Osteoblast (primary cell): ENCODE measurements at regions not wholly inside any gene's neighbourhood (a gene's known extent, or its start where the extent isn't known, plus 50 kb on each side); places are given as distances from the start of the nearest gene placed in this dataset.

ENCODE experiments used
- DNase-seq: peaks from one replicate; pipeline ENCODE4 v3.0.0; 2011; ENCODE audit warnings: low spot score, mixed read lengths; ENCODE audit not compliant: insufficient read length; ENCODE audit errors: missing footprints
- H2AFZ ChIP-seq: 2 replicates; pipeline ENCODE4 v1.6.0; 2011; ENCODE audit warnings: mild to moderate bottlenecking, low read length
- H3K27ac ChIP-seq: 2 replicates; pipeline ENCODE4 v1.5.1; 2011; ENCODE audit warnings: mild to moderate bottlenecking, low read depth, low read length, moderate library complexity
- H3K27me3 ChIP-seq: 2 replicates; pipeline ENCODE4 v1.6.0; 2012; ENCODE audit warnings: mild to moderate bottlenecking, control low read depth, inconsistent platforms, low read length, moderate library complexity; ENCODE audit not compliant: insufficient read depth
- H3K36me3 ChIP-seq: 2 replicates; pipeline ENCODE4 v1.5.1; 2011; ENCODE audit warnings: mild to moderate bottlenecking, low read length, control low read depth, moderate library complexity; ENCODE audit not compliant: insufficient read depth
- H3K4me1 ChIP-seq: 2 replicates; pipeline ENCODE4 v1.5.1; 2011; ENCODE audit warnings: mild to moderate bottlenecking, low read length, control low read depth, moderate library complexity; ENCODE audit not compliant: insufficient read depth
- H3K4me2 ChIP-seq: 2 replicates; pipeline ENCODE4 v1.6.0; 2011; ENCODE audit warnings: mild to moderate bottlenecking, low read length; ENCODE audit not compliant: insufficient read depth
- H3K4me3 ChIP-seq: fragments of 200-600 bp; sonication (generic); 3 replicates; pipeline ENCODE4 v1.5.1; 2012; ENCODE audit warnings: mild to moderate bottlenecking, low read length, inconsistent platforms; ENCODE audit not compliant: insufficient read depth
- H3K79me2 ChIP-seq: 2 replicates; pipeline ENCODE4 v1.6.0; 2012; ENCODE audit warnings: mild to moderate bottlenecking, low read length, control low read depth, inconsistent platforms; ENCODE audit not compliant: insufficient read depth
- H3K9me3 ChIP-seq: 2 replicates; pipeline ENCODE4 v1.5.1; 2011; ENCODE audit warnings: low read depth, low read length, control low read depth
- H4K20me1 ChIP-seq: 2 replicates; pipeline ENCODE4 v1.6.0; 2012; ENCODE audit warnings: mild to moderate bottlenecking, low read length, control low read depth; ENCODE audit not compliant: insufficient read depth
- CTCF ChIP-seq: IDR thresholded peaks from 2 replicates; pipeline ENCODE4 v1.5.1; 2011; ENCODE audit warnings: mild to moderate bottlenecking, low read depth, low read length, moderate library complexity; ENCODE audit errors: extremely low read depth

DNA sequence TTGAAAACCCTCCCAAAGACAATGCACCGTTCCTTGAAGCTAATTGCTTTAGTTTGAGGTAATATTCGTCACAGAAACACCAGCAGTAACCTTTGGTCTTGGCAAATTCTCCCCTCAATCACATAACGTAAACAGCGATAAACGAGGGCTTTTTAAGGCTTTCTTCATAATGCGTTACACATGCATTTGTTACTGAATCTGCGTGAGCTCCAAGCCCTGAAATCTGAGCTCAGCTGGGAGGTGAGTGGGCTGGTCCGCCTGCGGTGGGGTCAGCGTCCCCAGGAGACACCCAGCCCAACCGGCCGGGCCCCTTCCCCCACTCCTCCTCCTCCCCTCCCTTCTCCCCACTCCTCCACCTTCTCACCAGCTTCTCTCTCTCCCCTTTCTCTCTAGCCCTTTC lies 91.1 kb downstream of the BARX1 start:
- H2AFZ ChIP-seq: no peak overlapping the region
- no peaks in the 10 kb centered on the region for H3K4me1 ChIP-seq
- no peaks in the 10 kb centered on the region for H3K79me2 ChIP-seq
- no peaks in the 10 kb centered on the region for H4K20me1 ChIP-seq
- H3K4me3 ChIP-seq: no peak overlapping the region
- H3K4me2 ChIP-seq: no peak overlapping the region
- DNase-seq: no peak
- TF ChIP-seq CTCF: no peak
- no peaks in the 10 kb centered on the region for H3K36me3 ChIP-seq
- peaks cover 18% of the 10 kb centered on the region for H3K27me3 ChIP-seq
- no peak overlapping the region for H3K27ac ChIP-seq
- no peaks in the 10 kb centered on the region for H3K9me3 ChIP-seq

DNA sequence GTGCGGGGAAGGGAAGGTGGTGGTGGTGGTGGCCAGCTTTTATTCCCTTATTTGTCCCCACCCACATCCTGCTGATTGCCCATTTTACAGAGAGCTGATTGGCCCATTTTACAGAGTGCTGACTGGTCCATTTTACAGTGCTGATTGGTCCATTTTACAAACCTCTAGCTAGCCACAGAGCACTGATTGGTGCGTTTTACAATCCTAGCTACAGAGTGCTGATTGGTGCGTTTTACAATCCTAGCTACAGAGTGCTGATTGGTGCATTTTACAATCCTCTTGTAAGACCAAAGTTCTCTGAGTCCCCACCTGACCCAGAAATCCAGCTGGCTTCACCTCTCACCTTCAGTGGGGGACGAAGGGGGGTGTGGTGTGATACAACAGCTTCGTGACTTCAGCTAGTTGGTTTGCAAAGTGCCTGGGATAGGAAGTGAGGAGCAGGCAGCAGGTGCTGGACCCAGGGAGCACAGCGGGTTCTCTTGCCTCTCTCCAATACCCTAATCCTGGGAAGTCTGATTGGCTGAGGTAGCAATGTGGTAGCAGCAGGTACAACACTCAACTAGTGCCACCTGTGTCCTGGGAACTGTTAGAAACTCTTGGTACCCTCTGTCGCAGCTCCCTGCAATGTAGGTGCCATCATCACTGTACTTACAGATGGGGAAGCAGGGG lies 92.1 kb downstream of the BARX1 start:
- H3K27ac ChIP-seq: no peak overlapping the region
- peaks cover 22% of the 10 kb centered on the region for H3K27me3 ChIP-seq
- H3K4me1 ChIP-seq: no peaks in the 10 kb centered on the region
- H3K4me2 ChIP-seq: no peak overlapping the region
- DNase-seq: peak; percentile 57
- H3K36me3 ChIP-seq: no peaks in the 10 kb centered on the region
- no peaks in the 10 kb centered on the region for H3K79me2 ChIP-seq
- H2AFZ ChIP-seq: no peak overlapping the region
- H3K9me3 ChIP-seq: no peaks in the 10 kb centered on the region
- no peaks in the 10 kb centered on the region for H4K20me1 ChIP-seq
- no peak for TF ChIP-seq CTCF
- no peak overlapping the region for H3K4me3 ChIP-seq

GRCh38 chr9:93861736-93862358 lies 93.3 kb downstream of the BARX1 start:
- H3K4me2 ChIP-seq: no peak overlapping the region
- no peaks in the 10 kb centered on the region for H4K20me1 ChIP-seq
- TF ChIP-seq CTCF: no peak
- H3K4me3 ChIP-seq: no peak overlapping the region
- H3K79me2 ChIP-seq: no peaks in the 10 kb centered on the region
- H3K9me3 ChIP-seq: no peaks in the 10 kb centered on the region
- no peak overlapping the region for H2AFZ ChIP-seq
- H3K4me1 ChIP-seq: no peaks in the 10 kb centered on the region
- no peaks in the 10 kb centered on the region for H3K36me3 ChIP-seq
- peak; percentile 62 for DNase-seq
- H3K27ac ChIP-seq: no peak overlapping the region
- peaks cover 22% of the 10 kb centered on the region for H3K27me3 ChIP-seq
